Smooth muscle cell (in vitro differentiated cells): ENCODE measurements at regions not wholly inside any gene's neighbourhood (a gene's known extent, or its start where the extent isn't known, plus 50 kb on each side); places are given as distances from the start of the nearest gene placed in this dataset.
"Not testable (repeated sequence)": the region's sequence is repeated elsewhere in the genome, so short reads cannot be mapped to it uniquely, and the experiment has no call there.

Source experiments
- DNase-seq: peaks from one replicate; lab custom pipeline; 2025; ENCODE audit not compliant: unreplicated experiment; lab: John Stamatoyannopoulos, UW
- H2AFZ ChIP-seq: fragments of 200-600 bp; sonication (generic); 2 replicates; pipeline ENCODE4 v1.6.0; 2016; ENCODE audit warnings: antibody characterized with exemption, low read depth, mild to moderate bottlenecking
- H3F3A ChIP-seq: fragments of 200-600 bp; sonication (generic); 2 replicates; pipeline ENCODE4 v1.6.0; 2017; ENCODE audit warnings: antibody characterized with exemption, low read depth
- H3K27ac ChIP-seq: fragments of 200-600 bp; sonication (generic); 2 replicates; pipeline ENCODE4 v1.5.1; 2016; ENCODE audit warnings: low read depth, mild to moderate bottlenecking
- H3K27me3 ChIP-seq: fragments of 200-600 bp; sonication (generic); 2 replicates; pipeline ENCODE4 v1.6.1; 2016; ENCODE audit warnings: low read depth, mild to moderate bottlenecking
- H3K36me3 ChIP-seq: fragments of 200-600 bp; sonication (generic); 2 replicates; pipeline ENCODE4 v1.5.1; 2016; ENCODE audit warnings: low read depth
- H3K4me1 ChIP-seq: fragments of 200-600 bp; sonication (generic); 2 replicates; pipeline ENCODE4 v1.5.1; 2016; ENCODE audit warnings: low read depth
- H3K4me2 ChIP-seq: fragments of 200-600 bp; sonication (generic); 2 replicates; pipeline ENCODE4 v1.6.0; 2016; ENCODE audit warnings: mild to moderate bottlenecking
- H3K4me3 ChIP-seq: fragments of 200-600 bp; sonication (generic); 2 replicates; pipeline ENCODE4 v1.5.1; 2016; ENCODE audit warnings: mild to moderate bottlenecking
- H3K79me2 ChIP-seq: fragments of 200-600 bp; sonication (generic); 2 replicates; pipeline ENCODE4 v1.6.0; 2016; ENCODE audit warnings: low read depth, mild to moderate bottlenecking
- H3K9ac ChIP-seq: fragments of 200-600 bp; sonication (generic); 2 replicates; pipeline ENCODE4 v1.6.0; 2016; ENCODE audit warnings: low read depth
- H3K9me3 ChIP-seq: fragments of 200-600 bp; sonication (generic); replicated peaks from 2 replicates; pipeline ENCODE4 v1.5.1; 2016; ENCODE audit warnings: low read depth
- H4K20me1 ChIP-seq: fragments of 200-600 bp; sonication (generic); 2 replicates; pipeline ENCODE4 v1.6.0; 2016; ENCODE audit warnings: low read depth
- CTCF ChIP-seq: fragments of 200-600 bp; sonication (generic); IDR thresholded peaks from 2 replicates; pipeline ENCODE4 v1.5.1; 2017; ENCODE audit warnings: borderline replicate concordance, mild to moderate bottlenecking, antibody characterized with exemption; ENCODE audit not compliant: insufficient read depth, poor library complexity, severe bottlenecking
- WGBS: methylation state at CpG from one replicate; pipeline ENCODE4 v1.1.7; 2016; ENCODE audit warnings: low lambda C conversion rate; 5-methylcytosine and 5-hydroxymethylcytosine counted together

GRCh38 chr4:24363751-24364150, 220.6 kb downstream of the DHX15 start:
- no peaks in the 10 kb centered on the region for H3K79me2 ChIP-seq
- no peak for TF ChIP-seq CTCF
- no peaks in the 10 kb centered on the region for H3K36me3 ChIP-seq
- no peak overlapping the region for H3K4me2 ChIP-seq
- H2AFZ ChIP-seq: no peak overlapping the region
- no peaks in the 10 kb centered on the region for H4K20me1 ChIP-seq
- H3K9ac ChIP-seq: no peak overlapping the region
- 79% methylated on average over 4 of the region's 4 CpGs for WGBS
- no peaks in the 10 kb centered on the region for H3K9me3 ChIP-seq
- no peaks in the 10 kb centered on the region for H3K27me3 ChIP-seq
- H3K4me1 ChIP-seq: no peaks in the 10 kb centered on the region
- no peak overlapping the region for H3K27ac ChIP-seq
- DNase-seq: no peak
- no peaks in the 10 kb centered on the region for H3F3A ChIP-seq
- no peak overlapping the region for H3K4me3 ChIP-seq

- Histone ChIP-seq H3K79me2 (no peaks in the 10 kb centered on the region), H3K4me2 (no peak overlapping the region), H3K36me3 (no peaks in the 10 kb centered on the region), H3F3A (no peaks in the 10 kb centered on the region), H4K20me1 (no peaks in the 10 kb centered on the region), H3K4me1 (no peaks in the 10 kb centered on the region), H3K4me3 (no peak overlapping the region), H3K9me3 (no peaks in the 10 kb centered on the region), H3K9ac (no peak overlapping the region), H2AFZ (no peak overlapping the region), H3K27ac (no peak overlapping the region), H3K27me3 (no peaks in the 10 kb centered on the region)
- 93% methylated on average over 4 of the region's 4 CpGs for WGBS
- no peak for DNase-seq
- no peak for TF ChIP-seq CTCF
Observed at GRCh38 chr4:24352112-24352511, 232.2 kb downstream of the DHX15 start.

DNA sequence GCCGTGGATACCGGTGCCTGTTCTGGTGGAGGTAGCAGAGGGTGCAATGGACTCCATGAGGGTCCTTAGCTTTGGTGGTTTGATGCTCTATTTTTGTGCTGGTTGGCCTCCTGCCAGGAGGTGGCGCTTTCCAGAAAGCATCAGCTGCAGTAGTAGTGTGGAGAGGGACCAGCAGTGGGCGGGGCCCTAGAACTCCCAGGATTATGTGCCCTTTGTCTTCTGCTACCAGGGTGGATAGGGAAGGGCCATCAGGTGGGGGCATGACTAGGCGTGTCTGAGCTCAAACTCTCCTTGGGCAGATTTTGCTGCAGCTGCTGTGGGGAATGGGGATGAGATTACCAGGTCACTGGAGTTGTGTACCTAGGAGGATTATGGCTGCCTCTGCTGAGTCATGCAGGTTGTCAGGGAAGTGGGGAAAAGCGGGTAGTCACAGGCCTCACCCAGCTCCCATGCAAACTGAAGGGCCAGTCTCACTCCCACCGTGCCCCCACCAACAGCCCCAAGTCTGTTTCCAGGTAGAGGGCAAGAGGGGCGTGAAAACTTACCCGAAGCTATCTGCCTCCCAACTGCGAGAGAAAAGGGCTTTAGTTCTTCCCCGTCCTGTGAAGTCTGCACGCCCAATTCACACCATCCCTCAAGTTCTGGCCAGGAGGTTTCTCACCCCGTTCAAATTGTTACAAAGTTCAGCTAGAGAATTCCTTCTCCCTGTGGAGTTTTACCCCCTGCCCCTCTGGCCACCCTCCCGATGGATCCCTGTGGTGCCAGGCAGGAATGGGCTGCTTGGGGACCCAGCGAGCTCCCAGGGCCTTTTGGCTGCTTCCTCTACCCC, 235.0 kb downstream of the DHX15 start:
- H3K36me3 ChIP-seq, H3F3A ChIP-seq, H3K4me3 ChIP-seq, H4K20me1 ChIP-seq, H3K9me3 ChIP-seq, H3K79me2 ChIP-seq, H2AFZ ChIP-seq, H3K4me2 ChIP-seq, H3K4me1 ChIP-seq, H3K27ac ChIP-seq, DNase-seq, H3K27me3 ChIP-seq, H3K9ac ChIP-seq: not testable (repeated sequence)
- 95% methylated on average over 15 of the region's 15 CpGs for whole genome bisulfite sequencing

DNA sequence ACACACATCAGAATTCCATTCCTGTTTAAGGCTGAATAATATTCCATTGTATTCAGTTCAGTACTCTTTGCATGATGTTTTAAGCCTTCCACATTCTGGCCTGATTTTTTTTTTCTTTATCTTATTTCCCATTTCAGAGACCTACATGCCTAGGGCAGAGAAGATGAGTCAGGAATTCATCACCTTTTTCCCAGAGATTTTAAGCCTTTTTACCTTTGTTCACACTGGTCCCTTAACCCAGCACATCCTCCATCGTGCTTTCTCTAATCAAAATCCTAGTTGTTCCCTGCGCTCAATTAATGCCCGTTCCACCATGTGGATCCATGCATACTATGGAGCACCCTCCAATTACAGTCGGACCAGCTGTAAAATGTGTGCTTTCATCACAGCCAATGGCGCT, 245.1 kb downstream of the DHX15 start:
- Histone ChIP-seq H3K4me1 (no peaks in the 10 kb centered on the region), H3K79me2 (no peaks in the 10 kb centered on the region), H3K4me2 (no peak overlapping the region), H3K36me3 (no peaks in the 10 kb centered on the region), H3K4me3 (no peak overlapping the region), H3K9me3 (no peaks in the 10 kb centered on the region), H4K20me1 (no peaks in the 10 kb centered on the region), H3K27ac (no peak overlapping the region), H2AFZ (no peak overlapping the region), H3K27me3 (no peaks in the 10 kb centered on the region), H3F3A (no peaks in the 10 kb centered on the region), H3K9ac (no peak overlapping the region)
- no peak for DNase-seq
- WGBS: 98% methylated on average over 5 of the region's 5 CpGs
- TF ChIP-seq CTCF: no peak
